GM19328 (cell line): ENCODE measurements at regions not wholly inside any gene's neighbourhood (a gene's known extent, or its start where the extent isn't known, plus 50 kb on each side); places are given as distances from the start of the nearest gene placed in this dataset.

Experiments used
- ATAC-seq: cut with Tn5 transposase; IDR thresholded peaks from one replicate; pipeline ENCODE4 v1.9.1; 2021; ENCODE audit warnings: mild to moderate bottlenecking, moderate library complexity; ENCODE audit not compliant: unreplicated experiment

GRCh38 chr1:29722598-29722997 is 486.3 kb downstream of the PTPRU start:
- no peak for ATAC-seq

GRCh38 chr1:29719253-29719652 is 482.9 kb downstream of the PTPRU start:
- ATAC-seq: no peak

GRCh38 chr1:29718791-29719190 is 482.5 kb downstream of the PTPRU start:
- ATAC-seq: no peak

- no peak for ATAC-seq
Measured at GRCh38 chr1:29716306-29716705, 480.0 kb downstream of the PTPRU start.

- no peak for ATAC-seq
Measured at GRCh38 chr1:29713857-29714256, 477.5 kb downstream of the PTPRU start.

- no peak for ATAC-seq
Measured at GRCh38 chr1:29712801-29713200, 476.5 kb downstream of the PTPRU start.

- ATAC-seq: no peak
Measured at GRCh38 chr1:29712284-29712651, 475.9 kb downstream of the PTPRU start.

GRCh38 chr1:29711582-29712283 is 475.4 kb downstream of the PTPRU start:
- no peak for ATAC-seq

- no peak for ATAC-seq
Measured at GRCh38 chr1:29709704-29710280, 473.5 kb downstream of the PTPRU start.

- no peak for ATAC-seq
Measured at GRCh38 chr1:29708796-29709703, 472.7 kb downstream of the PTPRU start.

GRCh38 chr1:29708381-29708780 is 472.1 kb downstream of the PTPRU start:
- no peak for ATAC-seq

GRCh38 chr1:29707796-29708195 is 471.5 kb downstream of the PTPRU start:
- ATAC-seq: no peak

GRCh38 chr1:29706936-29707335 is 470.6 kb downstream of the PTPRU start:
- peak; percentile 68 for ATAC-seq

- no peak for ATAC-seq
Measured at GRCh38 chr1:29704430-29704829, 468.1 kb downstream of the PTPRU start.

GRCh38 chr1:29703596-29704370 is 467.5 kb downstream of the PTPRU start:
- ATAC-seq: no peak

- no peak for ATAC-seq
Measured at GRCh38 chr1:29700491-29700890, 464.2 kb downstream of the PTPRU start.

- no peak for ATAC-seq
Measured at GRCh38 chr1:29698626-29699025, 462.3 kb downstream of the PTPRU start.

GRCh38 chr1:29698033-29698432 is 461.7 kb downstream of the PTPRU start:
- no peak for ATAC-seq

GRCh38 chr1:29697391-29697780 is 461.1 kb downstream of the PTPRU start:
- no peak for ATAC-seq

GRCh38 chr1:29696656-29697390 is 460.5 kb downstream of the PTPRU start:
- no peak for ATAC-seq
